ENCODE measurements at regions not wholly inside any gene's neighbourhood (a gene's known extent, or its start where the extent isn't known, plus 50 kb on each side); places are given as distances from the start of the nearest gene placed in this dataset.

DNA sequence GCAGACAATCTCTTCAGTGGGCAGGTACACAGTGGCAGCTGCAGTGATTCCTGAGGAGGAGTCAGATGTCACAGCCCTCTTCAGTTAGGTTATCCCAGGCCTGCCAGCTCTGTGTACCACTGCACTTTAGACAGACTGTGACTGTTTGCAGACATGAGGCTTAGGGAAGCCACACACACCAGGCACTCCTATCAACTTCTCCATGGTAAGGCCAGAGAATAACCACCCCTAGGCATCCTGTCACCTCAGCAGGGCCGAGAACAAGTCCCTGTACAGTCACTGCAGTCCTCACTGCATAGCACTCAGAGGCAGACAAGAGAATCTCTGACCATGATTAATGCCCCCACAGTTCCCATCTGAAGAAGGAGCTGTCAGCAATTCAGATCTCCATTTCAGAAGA lies 296.5 kb downstream of the GALC start:
- Mint-ChIP-seq H3K4me1 (ENCODE audit: low read depth) (no peaks in the 10 kb centered on the region), H3K27me3 (no peaks in the 10 kb centered on the region), H3K27ac (no peak overlapping the region), H3K9me3 (no peaks in the 10 kb centered on the region), H3K36me3 (no peaks in the 10 kb centered on the region), H3K4me3 (no peak overlapping the region)
- intact Hi-C loops (cut with micrococcal nuclease): no loop called here
- ChIA-PET CTCF (no interaction called here), POLR2A (no interaction called here)
- no peak for DNase-seq

DNA sequence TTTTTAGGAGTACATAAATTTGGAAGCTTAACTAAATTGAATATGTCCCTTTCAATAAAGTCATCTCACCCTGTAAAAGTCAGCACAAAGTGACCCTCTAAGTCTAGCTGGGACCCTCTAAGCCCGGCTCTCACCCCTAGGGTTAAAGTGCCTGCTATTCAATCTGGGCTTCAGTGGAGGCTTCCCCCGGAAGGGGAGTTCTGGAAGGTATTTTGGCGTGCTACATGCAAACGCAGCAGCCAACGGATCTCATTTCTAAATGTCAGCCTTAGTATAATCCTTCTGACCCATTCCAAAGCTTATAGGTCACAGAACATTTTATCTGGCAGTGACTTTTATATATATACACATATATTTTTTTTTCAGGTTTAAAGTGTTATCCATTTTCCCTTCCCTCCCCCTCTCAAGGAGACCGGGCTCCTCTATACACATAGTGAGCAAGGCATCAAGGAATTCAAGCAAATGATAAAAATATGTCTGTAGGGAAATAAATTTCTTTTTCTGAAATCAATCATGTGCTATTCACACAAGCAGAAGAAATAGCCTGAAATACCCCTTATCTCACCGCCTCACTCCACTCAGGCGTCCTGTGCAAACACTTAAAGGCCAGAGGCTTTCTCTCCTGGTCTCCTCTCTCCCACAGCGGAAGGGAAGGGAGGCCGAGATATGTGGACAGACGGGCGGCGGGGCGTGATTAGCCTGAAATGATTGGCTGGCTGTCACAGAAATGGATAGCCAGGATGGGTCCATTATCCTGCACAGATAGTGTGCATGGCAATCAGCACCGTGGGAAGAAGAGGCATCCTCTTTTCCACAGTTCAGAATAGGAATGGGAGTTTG lies 301.7 kb downstream of the GALC start:
- Mint-ChIP-seq H3K4me1 (ENCODE audit: low read depth) (no peaks in the 10 kb centered on the region), H3K9me3 (no peaks in the 10 kb centered on the region), H3K27ac (no peak overlapping the region), H3K27me3 (no peaks in the 10 kb centered on the region), H3K36me3 (no peaks in the 10 kb centered on the region), H3K4me3 (no peak overlapping the region)
- ChIA-PET POLR2A (no interaction called here), CTCF (no interaction called here)
- intact Hi-C loops (cut with micrococcal nuclease): no loop called here
- DNase-seq: no peak

DNA sequence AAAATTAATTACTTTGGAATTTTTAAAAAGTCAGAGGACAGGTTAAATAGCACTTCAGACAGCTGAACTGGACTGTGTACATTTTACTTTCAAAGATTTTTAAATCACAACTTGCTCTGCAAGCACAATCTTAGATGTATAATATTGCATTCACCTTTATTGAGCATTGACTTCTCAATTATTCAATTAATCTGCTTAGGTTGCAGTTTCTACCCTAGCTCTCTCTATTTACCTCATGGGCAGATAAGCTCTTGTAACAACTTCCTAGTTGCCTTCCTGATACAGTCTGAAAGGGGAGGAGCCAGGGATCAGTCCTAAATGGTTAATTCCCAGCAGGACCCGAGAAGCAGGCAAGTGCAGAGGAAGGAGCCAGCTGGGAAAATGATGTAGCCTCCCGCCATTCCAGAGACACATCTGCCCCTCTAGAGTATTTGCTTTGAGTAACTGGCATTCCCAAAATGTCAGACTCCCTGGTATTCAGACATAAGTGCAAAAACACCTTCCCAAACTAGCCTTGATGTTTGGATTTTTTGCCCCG lies 302.8 kb downstream of the GALC start:
- ChIA-PET POLR2A (no interaction called here), CTCF (interaction anchor here (0.6 kb wide), 1 partner anchor 30 kb away, joined by 3 read pairs; no protein-coding TSS in a partner anchor)
- Mint-ChIP-seq H3K27ac (no peak overlapping the region), H3K9me3 (no peaks in the 10 kb centered on the region), H3K36me3 (no peaks in the 10 kb centered on the region), H3K4me1 (ENCODE audit: low read depth) (no peaks in the 10 kb centered on the region), H3K4me3 (no peak overlapping the region), H3K27me3 (no peaks in the 10 kb centered on the region)
- intact Hi-C loops (cut with micrococcal nuclease): no loop called here
- DNase-seq: no peak

DNA sequence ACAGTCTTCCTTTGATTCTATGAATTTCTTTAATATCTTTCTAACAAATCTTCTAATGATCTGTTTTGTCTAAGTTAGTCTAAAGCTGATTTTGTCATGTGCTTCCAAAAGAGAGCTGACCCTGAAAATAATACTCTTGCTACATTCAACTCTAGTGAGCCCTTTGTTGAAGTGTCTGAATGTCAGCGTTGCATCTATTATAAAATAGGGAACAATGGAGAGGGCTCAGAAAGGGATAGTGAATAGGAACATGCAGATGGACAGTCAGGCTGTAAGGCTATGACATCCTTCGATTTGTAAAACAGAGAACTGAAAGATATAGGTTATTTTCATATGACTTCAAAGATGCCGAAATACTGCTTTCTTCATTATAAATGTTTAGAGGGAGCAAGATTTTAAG lies 304.5 kb downstream of the GALC start:
- H3K27ac Mint-ChIP-seq: no peak overlapping the region
- H3K4me3 Mint-ChIP-seq: no peak overlapping the region
- H3K36me3 Mint-ChIP-seq: no peaks in the 10 kb centered on the region
- intact Hi-C loops (cut with micrococcal nuclease): no loop called here
- POLR2A ChIA-PET: no interaction called here
- CTCF ChIA-PET: no interaction called here
- no peaks in the 10 kb centered on the region for H3K4me1 Mint-ChIP-seq (ENCODE audit: low read depth)
- H3K27me3 Mint-ChIP-seq: no peaks in the 10 kb centered on the region
- no peak for DNase-seq
- H3K9me3 Mint-ChIP-seq: no peaks in the 10 kb centered on the region

DNA sequence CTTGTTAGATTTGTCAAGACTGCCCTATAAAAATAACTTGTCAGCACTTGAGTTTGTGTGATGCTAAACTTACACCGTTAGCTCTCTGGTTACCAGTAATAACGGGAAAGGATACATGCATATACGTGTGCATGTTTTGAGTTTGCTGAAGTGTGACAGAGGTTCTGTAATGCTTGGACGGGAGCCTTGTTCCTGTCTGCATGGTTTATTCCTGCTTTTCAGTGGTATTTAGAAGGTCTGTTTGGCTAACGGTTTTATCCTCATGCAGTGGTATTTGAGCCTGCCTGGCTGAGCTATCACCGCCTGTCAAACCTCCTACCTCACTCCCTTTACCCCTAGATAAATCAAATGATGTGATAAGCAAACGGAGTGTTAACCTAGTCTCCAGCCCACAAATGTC lies 305.6 kb downstream of the GALC start:
- Mint-ChIP-seq H3K4me1 (ENCODE audit: low read depth) (no peaks in the 10 kb centered on the region), H3K27me3 (no peaks in the 10 kb centered on the region), H3K4me3 (no peak overlapping the region), H3K27ac (no peak overlapping the region), H3K36me3 (no peaks in the 10 kb centered on the region), H3K9me3 (no peaks in the 10 kb centered on the region)
- DNase-seq: no peak
- CTCF ChIA-PET: no interaction called here
- POLR2A ChIA-PET: no interaction called here
- intact Hi-C loops (cut with micrococcal nuclease): no loop called here

DNA sequence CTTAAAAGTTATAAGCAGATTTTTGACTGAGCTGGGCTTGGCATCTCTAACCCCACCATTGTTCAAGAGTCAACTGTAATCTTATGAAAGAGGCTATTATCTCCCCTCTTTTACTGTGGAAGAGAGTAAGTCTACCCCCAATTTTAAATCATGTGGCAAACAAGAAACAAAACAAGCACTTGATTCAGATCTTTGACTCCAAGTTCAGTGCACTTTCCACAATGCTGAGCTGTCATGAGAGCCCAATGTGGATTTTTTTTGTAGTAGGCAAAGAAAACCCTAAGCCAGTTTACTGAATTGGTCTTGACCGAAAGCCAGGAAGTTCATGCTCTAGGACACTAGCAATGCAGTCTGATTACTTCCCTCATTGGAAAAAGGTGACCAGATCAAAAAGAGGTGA lies 306.2 kb downstream of the GALC start:
- Mint-ChIP-seq H3K27me3 (no peaks in the 10 kb centered on the region), H3K4me1 (ENCODE audit: low read depth) (no peaks in the 10 kb centered on the region), H3K36me3 (no peaks in the 10 kb centered on the region), H3K4me3 (no peak overlapping the region), H3K27ac (no peak overlapping the region), H3K9me3 (no peaks in the 10 kb centered on the region)
- intact Hi-C loops (cut with micrococcal nuclease): no loop called here
- CTCF ChIA-PET: no interaction called here
- POLR2A ChIA-PET: no interaction called here
- DNase-seq: no peak

DNA sequence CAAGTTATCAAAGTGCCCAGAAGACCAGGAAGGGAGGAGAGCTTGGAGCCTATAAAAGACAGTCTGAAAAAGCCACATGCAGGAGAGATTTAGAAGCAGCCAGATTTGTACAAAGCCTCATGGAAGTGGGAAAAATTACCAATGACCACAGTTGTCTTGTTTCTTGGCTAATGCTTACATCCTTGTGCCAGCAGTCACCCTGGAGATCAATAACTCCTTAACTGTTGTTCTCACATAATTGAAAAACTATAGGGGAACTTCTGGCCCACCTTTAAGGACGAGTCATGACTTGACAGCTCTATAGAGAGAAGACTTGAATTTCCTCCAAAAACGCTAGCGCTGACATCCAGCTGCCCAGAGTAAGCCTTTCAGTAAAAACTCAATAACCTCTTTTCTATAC lies 313.1 kb downstream of the GALC start:
- Mint-ChIP-seq H3K27me3 (no peaks in the 10 kb centered on the region), H3K4me1 (ENCODE audit: low read depth) (no peaks in the 10 kb centered on the region), H3K27ac (no peak overlapping the region), H3K9me3 (no peaks in the 10 kb centered on the region), H3K36me3 (no peaks in the 10 kb centered on the region), H3K4me3 (no peak overlapping the region)
- ChIA-PET POLR2A (no interaction called here), CTCF (interaction anchor here (1.6 kb wide), 1 partner anchor 64 kb away, joined by 3 read pairs; no protein-coding TSS in a partner anchor)
- no peak for DNase-seq
- intact Hi-C loops (cut with micrococcal nuclease): no loop called here

DNA sequence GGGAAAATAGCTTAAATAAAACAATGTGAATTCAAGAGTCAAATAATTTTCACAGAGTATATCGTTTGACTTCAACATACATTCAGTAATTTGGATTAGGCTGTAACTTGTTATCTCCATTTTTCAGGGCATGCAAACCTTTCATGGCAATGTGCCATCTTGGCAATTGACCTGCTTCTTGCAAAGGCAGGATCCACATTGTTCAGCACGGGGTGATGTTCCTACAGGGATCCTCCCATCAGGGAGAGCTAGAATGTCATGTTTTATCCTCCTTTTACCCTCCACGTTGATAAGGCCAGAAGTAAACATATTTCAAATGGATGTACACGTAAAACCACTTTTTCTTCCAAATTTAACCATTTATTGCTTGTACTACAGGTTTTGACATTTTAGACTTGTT lies 314.4 kb downstream of the GALC start:
- intact Hi-C loops (cut with micrococcal nuclease): no loop called here
- no peaks in the 10 kb centered on the region for H3K4me1 Mint-ChIP-seq (ENCODE audit: low read depth)
- H3K4me3 Mint-ChIP-seq: no peak overlapping the region
- H3K27ac Mint-ChIP-seq: no peak overlapping the region
- ChIA-PET CTCF (no interaction called here), POLR2A (no interaction called here)
- DNase-seq: no peak
- no peaks in the 10 kb centered on the region for H3K36me3 Mint-ChIP-seq
- H3K9me3 Mint-ChIP-seq: no peaks in the 10 kb centered on the region
- H3K27me3 Mint-ChIP-seq: no peaks in the 10 kb centered on the region

DNA sequence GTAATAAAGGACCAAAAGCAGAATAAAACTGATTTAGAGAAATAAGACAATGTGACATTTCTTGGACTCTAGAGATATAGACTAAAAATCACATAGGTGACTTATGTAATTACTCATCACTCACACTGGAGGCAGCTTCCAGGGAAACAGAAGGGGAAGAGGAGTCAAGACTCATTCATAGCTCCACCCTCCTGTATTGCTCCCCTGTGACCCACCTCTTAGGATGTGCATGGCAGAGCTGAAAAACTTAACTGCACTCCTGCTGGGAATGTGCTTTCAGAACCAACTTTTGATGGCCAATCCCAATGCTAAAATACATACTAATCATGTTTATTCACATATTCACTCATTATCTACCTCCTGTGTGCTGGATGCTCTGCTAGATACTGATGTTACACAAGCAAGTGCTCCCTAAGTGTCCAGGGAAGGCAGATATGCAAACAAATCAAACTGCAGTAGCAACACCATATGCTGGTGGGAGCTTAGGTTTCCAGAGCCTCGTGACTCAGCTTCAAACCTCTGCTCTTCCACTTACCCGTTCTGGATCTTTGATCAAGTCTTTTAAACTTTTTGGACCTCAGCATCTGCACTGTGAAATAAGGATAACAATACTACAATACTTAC lies 316.1 kb downstream of the GALC start:
- H3K36me3 Mint-ChIP-seq: no peaks in the 10 kb centered on the region
- ChIA-PET CTCF (no interaction called here), POLR2A (no interaction called here)

DNA sequence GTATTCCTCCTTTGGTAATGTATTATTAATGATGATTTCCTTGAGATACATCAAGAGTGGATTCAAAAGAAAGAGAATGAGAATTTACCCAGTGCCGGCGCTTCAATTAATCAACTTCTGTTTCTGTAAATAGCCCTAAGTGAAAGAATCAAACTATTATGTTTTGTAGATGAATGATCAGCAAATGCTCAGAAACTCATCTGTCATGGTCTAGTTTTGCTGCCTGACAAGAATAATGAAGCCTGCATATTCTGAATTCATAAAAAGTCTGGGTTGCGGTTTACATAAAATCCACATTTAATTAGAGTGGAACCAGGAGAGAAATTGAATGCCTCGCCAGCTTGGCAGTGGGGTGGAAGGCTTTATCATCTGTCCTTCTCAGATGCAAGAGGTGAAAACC lies 325.3 kb downstream of the GALC start:
- Mint-ChIP-seq H3K27ac (no peak overlapping the region), H3K36me3 (no peaks in the 10 kb centered on the region), H3K4me3 (no peak overlapping the region), H3K27me3 (no peaks in the 10 kb centered on the region), H3K4me1 (ENCODE audit: low read depth) (no peaks in the 10 kb centered on the region), H3K9me3 (peaks cover 8% of the 10 kb centered on the region)
- intact Hi-C loops (cut with micrococcal nuclease): no loop called here
- CTCF ChIA-PET: no interaction called here
- POLR2A ChIA-PET: no interaction called here
- no peak for DNase-seq

More for the DNA sequence above, 316.1 kb downstream of the GALC start:
- Mint-ChIP-seq H3K4me3 (no peak overlapping the region), H3K27me3 (no peaks in the 10 kb centered on the region), H3K9me3 (no peaks in the 10 kb centered on the region), H3K27ac (no peak overlapping the region), H3K4me1 (ENCODE audit: low read depth) (no peaks in the 10 kb centered on the region)
- intact Hi-C loops (cut with micrococcal nuclease): no loop called here
- no peak for DNase-seq

DNA sequence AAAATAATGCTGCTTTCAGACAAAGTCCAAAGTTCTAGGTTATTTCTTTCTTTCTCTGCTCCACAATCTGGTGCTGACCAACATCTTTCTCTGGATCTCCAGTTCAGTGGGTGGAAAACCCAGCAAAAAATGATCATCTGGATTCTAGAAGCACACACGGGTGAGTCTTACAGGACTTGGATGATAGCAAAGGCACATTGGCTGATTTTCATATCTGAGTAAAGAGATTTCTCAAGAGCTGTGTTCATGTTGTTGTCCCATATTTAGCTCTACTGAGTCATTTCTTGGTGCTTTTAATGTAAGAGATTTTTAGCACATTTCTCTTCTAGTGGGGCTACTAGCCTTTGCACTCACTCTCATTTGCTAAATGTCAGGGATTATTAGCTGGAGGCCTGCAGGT lies 336.7 kb downstream of the GALC start:
- peaks cover 12% of the 10 kb centered on the region for H3K9me3 Mint-ChIP-seq
- no peaks in the 10 kb centered on the region for H3K4me1 Mint-ChIP-seq (ENCODE audit: low read depth)
- CTCF ChIA-PET: no interaction called here
- no peak for DNase-seq
- POLR2A ChIA-PET: no interaction called here
- H3K27ac Mint-ChIP-seq: no peak overlapping the region
- H3K27me3 Mint-ChIP-seq: no peaks in the 10 kb centered on the region
- H3K36me3 Mint-ChIP-seq: no peaks in the 10 kb centered on the region
- intact Hi-C loops (cut with micrococcal nuclease): no loop called here
- H3K4me3 Mint-ChIP-seq: no peak overlapping the region

DNA sequence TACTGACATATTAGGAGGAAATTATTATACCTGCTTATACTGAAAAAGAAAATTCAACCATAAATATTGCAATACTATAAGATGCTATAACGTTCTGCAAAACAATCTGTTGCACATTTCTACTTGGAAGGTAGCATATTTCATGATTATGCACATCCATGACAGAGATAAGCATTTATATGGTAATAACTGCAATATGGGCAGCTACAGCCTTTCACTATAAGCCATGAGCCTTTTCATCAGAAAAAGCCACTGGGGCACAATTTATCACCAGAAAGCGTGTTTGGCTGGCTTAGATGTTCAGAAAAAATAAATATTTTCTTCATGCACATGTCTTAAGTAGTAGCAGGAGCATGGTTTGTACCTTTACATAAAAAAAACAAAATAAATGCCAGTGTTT lies 340.7 kb downstream of the GALC start:
- no peaks in the 10 kb centered on the region for H3K4me1 Mint-ChIP-seq (ENCODE audit: low read depth)
- ChIA-PET CTCF (no interaction called here), POLR2A (no interaction called here)
- peaks cover 27% of the 10 kb centered on the region for H3K9me3 Mint-ChIP-seq
- DNase-seq: no peak
- no peak overlapping the region for H3K27ac Mint-ChIP-seq
- intact Hi-C loops (cut with micrococcal nuclease): no loop called here
- peaks cover 6% of the 10 kb centered on the region for H3K36me3 Mint-ChIP-seq
- H3K27me3 Mint-ChIP-seq: no peaks in the 10 kb centered on the region
- H3K4me3 Mint-ChIP-seq: no peak overlapping the region

DNA sequence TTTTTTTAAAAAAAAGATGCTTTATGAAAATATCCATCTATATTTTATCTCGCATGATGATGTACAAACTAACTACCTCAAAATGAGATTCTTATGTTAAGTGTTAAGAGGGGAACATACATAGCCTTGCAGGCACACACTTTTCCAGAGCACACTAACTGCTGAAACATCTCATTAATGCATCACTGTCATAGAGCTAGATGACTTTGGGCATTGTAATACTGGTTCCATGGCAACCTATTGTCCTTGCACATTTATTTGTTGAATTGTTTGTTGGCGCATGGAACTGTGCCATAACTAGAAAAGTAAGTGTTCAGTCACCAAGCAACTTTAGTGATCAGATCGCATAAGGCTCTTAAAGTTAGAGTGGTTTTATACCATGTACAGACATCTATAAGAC lies 348.3 kb downstream of the GALC start:
- Mint-ChIP-seq H3K36me3 (peaks cover 4% of the 10 kb centered on the region), H3K27me3 (no peaks in the 10 kb centered on the region), H3K27ac (no peak overlapping the region), H3K4me1 (ENCODE audit: low read depth) (no peaks in the 10 kb centered on the region), H3K4me3 (no peak overlapping the region), H3K9me3 (peaks cover 13% of the 10 kb centered on the region)
- DNase-seq: no peak
- ChIA-PET POLR2A (no interaction called here), CTCF (no interaction called here)
- intact Hi-C loops (cut with micrococcal nuclease): loop anchor here (10.0 kb wide), 1 partner anchor 680 kb away; the partner anchor contains the start of gene KCNK10
